D341Med (cell line): ENCODE measurements at regions not wholly inside any gene's neighbourhood (a gene's known extent, or its start where the extent isn't known, plus 50 kb on each side); places are given as distances from the start of the nearest gene placed in this dataset.
"Not testable (repeated sequence)": the region's sequence is repeated elsewhere in the genome, so short reads cannot be mapped to it uniquely, and the experiment has no call there.

ENCODE experiments used
- DNase-seq: peaks from one replicate; pipeline ENCODE4 v3.0.0; 2012; ENCODE audit warnings: low spot score

GRCh38 chr5:6273749-6274148 lies 104.6 kb downstream of the MED10 start:
- DNase-seq: no peak

- no peak for DNase-seq
Measured at GRCh38 chr5:6273090-6273735, 105.1 kb downstream of the MED10 start.

- DNase-seq: no peak
Measured at GRCh38 chr5:6269925-6270324, 108.4 kb downstream of the MED10 start.

GRCh38 chr5:6266671-6267197 lies 111.6 kb downstream of the MED10 start:
- DNase-seq: no peak

GRCh38 chr5:6264394-6264793 lies 114.0 kb downstream of the MED10 start:
- no peak for DNase-seq

GRCh38 chr5:6262651-6263363 lies 115.5 kb downstream of the MED10 start:
- no peak for DNase-seq

GRCh38 chr5:6261668-6262067 lies 116.7 kb downstream of the MED10 start:
- no peak for DNase-seq

GRCh38 chr5:6261256-6261655 lies 117.1 kb downstream of the MED10 start:
- DNase-seq: no peak

GRCh38 chr5:6260846-6261245 lies 117.5 kb downstream of the MED10 start:
- DNase-seq: no peak

GRCh38 chr5:6256901-6257300 lies 121.4 kb downstream of the MED10 start:
- no peak for DNase-seq

GRCh38 chr5:6255956-6256355 lies 122.4 kb downstream of the MED10 start:
- DNase-seq: no peak

GRCh38 chr5:6253846-6254245 lies 124.5 kb downstream of the MED10 start:
- DNase-seq: no peak

- DNase-seq: no peak
Measured at GRCh38 chr5:6253281-6253680, 125.1 kb downstream of the MED10 start.

GRCh38 chr5:6252581-6252980 lies 125.8 kb downstream of the MED10 start:
- DNase-seq: no peak

- DNase-seq: no peak
Measured at GRCh38 chr5:6251565-6252102, 126.7 kb downstream of the MED10 start.

- DNase-seq: no peak
Measured at GRCh38 chr5:6250121-6250520, 128.2 kb downstream of the MED10 start.

- no peak for DNase-seq
Measured at GRCh38 chr5:6248132-6248531, 130.2 kb downstream of the MED10 start.

- DNase-seq: no peak
Measured at GRCh38 chr5:6246820-6247437, 131.4 kb downstream of the MED10 start.

- no peak for DNase-seq
Measured at GRCh38 chr5:6244339-6244714, 134.0 kb downstream of the MED10 start.

- no peak for DNase-seq
Measured at GRCh38 chr5:6243706-6244338, 134.5 kb downstream of the MED10 start.

- DNase-seq: not testable (repeated sequence)
Measured at GRCh38 chr5:6241056-6241455, 137.3 kb downstream of the MED10 start.

GRCh38 chr5:6236858-6237481 lies 141.4 kb downstream of the MED10 start:
- no peak for DNase-seq
